GM19328 (cell line): ENCODE measurements at regions not wholly inside any gene's neighbourhood (a gene's known extent, or its start where the extent isn't known, plus 50 kb on each side); places are given as distances from the start of the nearest gene placed in this dataset.
"Not testable (repeated sequence)": the region's sequence is repeated elsewhere in the genome, so short reads cannot be mapped to it uniquely, and the experiment has no call there.

Source experiments
- ATAC-seq: cut with Tn5 transposase; IDR thresholded peaks from one replicate; pipeline ENCODE4 v1.9.1; 2021; ENCODE audit warnings: mild to moderate bottlenecking, moderate library complexity; ENCODE audit not compliant: unreplicated experiment

GRCh38 chr7:94303695-94304094, 91.0 kb upstream of the COL1A2 start:
- no peak for ATAC-seq

GRCh38 chr7:94304878-94305277, 89.8 kb upstream of the COL1A2 start:
- no peak for ATAC-seq

GRCh38 chr7:94305836-94306235, 88.9 kb upstream of the COL1A2 start:
- ATAC-seq: no peak

GRCh38 chr7:94307399-94308048, 87.2 kb upstream of the COL1A2 start:
- no peak for ATAC-seq

GRCh38 chr7:94311515-94311914, 83.2 kb upstream of the COL1A2 start:
- ATAC-seq: no peak

GRCh38 chr7:94313926-94314325, 80.8 kb upstream of the COL1A2 start:
- ATAC-seq: no peak

GRCh38 chr7:94314413-94315410, 80.0 kb upstream of the COL1A2 start:
- ATAC-seq: no peak

GRCh38 chr7:94321138-94321537, 73.6 kb upstream of the COL1A2 start:
- ATAC-seq: not testable (repeated sequence)

- no peak for ATAC-seq
Observed at GRCh38 chr7:94323844-94324243, 70.9 kb upstream of the COL1A2 start.

- no peak for ATAC-seq
Observed at GRCh38 chr7:94324380-94325121, 70.1 kb upstream of the COL1A2 start.

GRCh38 chr7:94325122-94325475, 69.6 kb upstream of the COL1A2 start:
- ATAC-seq: no peak

- no peak for ATAC-seq
Observed at GRCh38 chr7:94330269-94331020, 64.2 kb upstream of the COL1A2 start.

- no peak for ATAC-seq
Observed at GRCh38 chr7:94332571-94332970, 62.1 kb upstream of the COL1A2 start.

GRCh38 chr7:94333810-94334209, 60.9 kb upstream of the COL1A2 start:
- no peak for ATAC-seq

- ATAC-seq: no peak
Observed at GRCh38 chr7:94335586-94335985, 59.1 kb upstream of the COL1A2 start.

- no peak for ATAC-seq
Observed at GRCh38 chr7:94336009-94336408, 58.7 kb upstream of the COL1A2 start.

- ATAC-seq: no peak
Observed at GRCh38 chr7:94338921-94339371, 55.7 kb upstream of the COL1A2 start.

GRCh38 chr7:94344826-94345225, 49.9 kb upstream of the COL1A2 start:
- no peak for ATAC-seq
